Calu3 (cell line): ENCODE measurements at regions not wholly inside any gene's neighbourhood (a gene's known extent, or its start where the extent isn't known, plus 50 kb on each side); places are given as distances from the start of the nearest gene placed in this dataset.

Source experiments
- BruUV-seq: library from RNA; stranded (reverse); fragments of 400-500 nt; replicated peaks from 2 replicates; lab custom pipeline; 2021; lab: Mats Ljungman, UMichigan
- CTCF ChIA-PET: fragments of 300-600 bp; sonication (Branson Sonifier 250); formaldehyde crosslinking; loops from one replicate; lab custom pipeline; 2022; ENCODE audit warnings: antibody characterized with exemption; lab: Charles Lee
- DNase-seq: peaks from one replicate; pipeline ENCODE4 v3.0.0; 2022
- H3K27ac Mint-ChIP-seq: one replicate; pipeline ENCODE4 v1.8.0; 2022; ENCODE audit warnings: mixed read lengths; ENCODE audit not compliant: unreplicated experiment
- H3K27me3 Mint-ChIP-seq: one replicate; pipeline ENCODE4 v1.8.0; 2022; ENCODE audit warnings: mixed read lengths; ENCODE audit not compliant: unreplicated experiment
- H3K36me3 Mint-ChIP-seq: one replicate; pipeline ENCODE4 v1.8.0; 2022; ENCODE audit warnings: mild to moderate bottlenecking, moderate library complexity, mixed read lengths; ENCODE audit not compliant: insufficient read depth, unreplicated experiment
- H3K4me1 Mint-ChIP-seq: one replicate; pipeline ENCODE4 v1.8.0; 2022; ENCODE audit warnings: mild to moderate bottlenecking, low read depth, mixed read lengths; ENCODE audit not compliant: unreplicated experiment
- H3K4me3 Mint-ChIP-seq: one replicate; pipeline ENCODE4 v1.8.0; 2022; ENCODE audit warnings: mild to moderate bottlenecking, low read depth, moderate library complexity, mixed read lengths; ENCODE audit not compliant: unreplicated experiment
- H3K9me3 Mint-ChIP-seq: one replicate; pipeline ENCODE4 v1.8.0; 2022; ENCODE audit warnings: low read depth, mixed read lengths; ENCODE audit not compliant: unreplicated experiment
- intact Hi-C: fragments of 100-400 bp; cut with micrococcal nuclease; formaldehyde crosslinking; loops from one replicate; pipeline ENCODE4 v1.10.0; 2022; ENCODE audit not compliant: unreplicated experiment
- TF ChIP-seq, protein P1 (sequence below): fragments of 200-600 bp; IDR thresholded peaks from one replicate; pipeline ENCODE4 v1.8.0; 2022; ENCODE audit warnings: antibody characterized with exemption; ENCODE audit not compliant: unreplicated experiment

DNA sequence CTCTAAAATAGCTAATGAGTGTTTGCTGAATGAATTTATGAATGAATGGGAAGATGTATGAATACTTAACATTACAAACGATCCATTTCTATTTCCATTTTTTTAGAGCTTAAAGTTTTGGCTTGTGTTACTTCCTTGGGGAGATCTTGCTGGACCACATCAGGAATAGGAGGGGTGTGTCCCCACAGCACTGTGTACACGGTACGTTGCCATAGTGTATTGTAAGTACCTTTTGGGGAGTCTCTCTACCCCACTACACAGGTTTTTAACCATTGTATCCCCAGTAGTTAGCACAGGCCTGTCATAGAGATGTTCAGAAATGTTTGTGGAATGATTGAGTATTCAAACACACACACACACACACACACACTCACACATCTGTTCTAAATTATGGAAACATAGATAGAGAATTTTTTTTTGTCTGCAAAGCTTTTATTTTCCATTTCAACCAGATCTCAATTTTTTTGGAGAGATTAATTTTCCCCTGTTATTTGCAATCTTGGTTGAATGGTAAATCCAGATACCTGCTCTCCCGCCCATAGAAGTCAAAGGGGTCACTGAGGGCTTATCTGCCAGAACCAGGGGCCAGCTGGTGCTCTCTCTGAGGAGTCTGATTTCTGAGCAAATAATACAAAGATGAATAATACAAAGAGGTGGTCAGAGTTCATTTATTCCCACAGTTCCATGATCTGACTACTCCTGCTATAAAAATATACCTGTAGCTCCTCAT is 471.0 kb downstream of the INSC start:
- Mint-ChIP-seq H3K4me3 (no peak overlapping the region), H3K36me3 (no peaks in the 10 kb centered on the region), H3K27me3 (no peaks in the 10 kb centered on the region), H3K9me3 (no peaks in the 10 kb centered on the region), H3K27ac (no peak overlapping the region), H3K4me1 (no peaks in the 10 kb centered on the region)
- CTCF ChIA-PET = interaction anchor here (0.6 to 1.2 kb wide), 2 partner anchors 39 to 48 kb away, joined by 3 to 10 read pairs; no protein-coding TSS in a partner anchor
- TF ChIP-seq, protein P1, sequence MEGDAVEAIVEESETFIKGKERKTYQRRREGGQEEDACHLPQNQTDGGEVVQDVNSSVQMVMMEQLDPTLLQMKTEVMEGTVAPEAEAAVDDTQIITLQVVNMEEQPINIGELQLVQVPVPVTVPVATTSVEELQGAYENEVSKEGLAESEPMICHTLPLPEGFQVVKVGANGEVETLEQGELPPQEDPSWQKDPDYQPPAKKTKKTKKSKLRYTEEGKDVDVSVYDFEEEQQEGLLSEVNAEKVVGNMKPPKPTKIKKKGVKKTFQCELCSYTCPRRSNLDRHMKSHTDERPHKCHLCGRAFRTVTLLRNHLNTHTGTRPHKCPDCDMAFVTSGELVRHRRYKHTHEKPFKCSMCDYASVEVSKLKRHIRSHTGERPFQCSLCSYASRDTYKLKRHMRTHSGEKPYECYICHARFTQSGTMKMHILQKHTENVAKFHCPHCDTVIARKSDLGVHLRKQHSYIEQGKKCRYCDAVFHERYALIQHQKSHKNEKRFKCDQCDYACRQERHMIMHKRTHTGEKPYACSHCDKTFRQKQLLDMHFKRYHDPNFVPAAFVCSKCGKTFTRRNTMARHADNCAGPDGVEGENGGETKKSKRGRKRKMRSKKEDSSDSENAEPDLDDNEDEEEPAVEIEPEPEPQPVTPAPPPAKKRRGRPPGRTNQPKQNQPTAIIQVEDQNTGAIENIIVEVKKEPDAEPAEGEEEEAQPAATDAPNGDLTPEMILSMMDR = no peak
- no peak for DNase-seq
- BruUV-seq = no TSS peak
- intact Hi-C loops = no loop called here

DNA sequence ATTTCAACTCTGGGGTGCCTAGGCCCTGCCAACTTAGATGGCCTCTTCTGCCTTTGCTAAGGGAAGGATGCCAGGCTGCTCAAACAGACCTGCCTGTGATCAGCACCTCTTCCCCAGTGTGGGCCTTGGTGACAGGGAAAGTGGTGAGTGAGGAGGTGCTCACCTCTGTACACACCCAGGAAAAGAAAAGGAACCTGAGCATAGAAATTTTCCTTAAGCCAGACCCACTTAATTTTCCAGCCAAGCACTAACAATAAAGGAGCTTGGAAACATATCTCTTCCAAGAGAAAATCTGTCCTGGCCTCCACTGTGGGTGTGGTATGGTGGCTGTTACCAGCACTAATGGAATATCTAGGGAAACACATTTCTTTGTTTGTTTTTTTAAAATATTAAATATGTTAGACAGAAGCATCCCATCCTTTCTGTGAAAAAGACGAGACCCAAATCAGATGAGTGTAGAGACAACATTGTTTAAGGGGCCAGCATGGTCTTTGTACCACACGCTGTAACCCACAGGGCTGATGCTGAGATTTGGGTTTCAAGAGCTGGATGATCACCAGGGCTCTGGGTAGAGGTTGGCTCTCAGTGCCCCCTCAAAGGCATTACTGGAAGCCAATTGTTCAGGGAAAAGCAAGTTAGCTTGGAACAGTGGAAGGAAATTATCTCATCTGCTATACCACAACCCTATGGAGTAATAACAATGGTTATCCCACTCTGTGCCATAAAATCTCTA is 472.2 kb downstream of the INSC start:
- TF ChIP-seq, protein P1 = no peak
- DNase-seq = no peak
- H3K4me1 Mint-ChIP-seq = no peaks in the 10 kb centered on the region
- no peaks in the 10 kb centered on the region for H3K9me3 Mint-ChIP-seq
- CTCF ChIA-PET = interaction anchor here (0.6 to 1.2 kb wide), 2 partner anchors 38 to 47 kb away, joined by 3 to 10 read pairs; no protein-coding TSS in a partner anchor
- H3K4me3 Mint-ChIP-seq = no peak overlapping the region
- no peaks in the 10 kb centered on the region for H3K36me3 Mint-ChIP-seq
- intact Hi-C loops = no loop called here
- H3K27ac Mint-ChIP-seq = no peak overlapping the region
- no peaks in the 10 kb centered on the region for H3K27me3 Mint-ChIP-seq
- no TSS peak for BruUV-seq

DNA sequence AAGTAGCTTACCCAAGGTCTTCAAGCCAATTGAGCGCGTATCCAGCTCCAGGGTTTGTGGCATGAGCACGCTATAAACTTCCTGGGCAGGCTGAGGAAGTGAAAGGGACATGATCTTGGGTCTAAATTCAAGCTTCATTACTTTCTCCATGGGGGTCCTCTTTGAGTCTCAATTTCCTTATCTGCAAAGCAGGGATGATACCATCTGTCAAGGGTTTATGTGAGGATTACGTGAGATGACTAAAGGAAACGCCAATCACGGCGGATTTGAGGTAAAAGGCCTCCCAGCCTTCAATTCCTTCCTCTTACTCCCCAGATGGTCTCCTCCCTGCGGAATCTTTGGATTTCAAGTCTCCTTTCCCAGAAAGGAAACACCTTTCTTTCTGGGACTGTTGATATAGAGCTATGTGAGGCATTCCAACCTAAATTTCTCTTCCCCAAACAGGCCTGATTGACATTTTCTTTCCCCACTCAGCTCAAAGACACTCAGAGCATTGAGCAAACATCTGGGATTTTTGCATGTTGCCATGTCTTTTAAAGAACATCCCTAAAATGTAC is 474.4 kb downstream of the INSC start:
- Mint-ChIP-seq H3K9me3 (no peaks in the 10 kb centered on the region), H3K27ac (no peak overlapping the region), H3K27me3 (no peaks in the 10 kb centered on the region), H3K4me1 (no peaks in the 10 kb centered on the region), H3K36me3 (no peaks in the 10 kb centered on the region), H3K4me3 (no peak overlapping the region)
- CTCF ChIA-PET = no interaction called here
- intact Hi-C loops = no loop called here
- DNase-seq = no peak
- BruUV-seq = no TSS peak
- TF ChIP-seq, protein P1 = no peak

DNA sequence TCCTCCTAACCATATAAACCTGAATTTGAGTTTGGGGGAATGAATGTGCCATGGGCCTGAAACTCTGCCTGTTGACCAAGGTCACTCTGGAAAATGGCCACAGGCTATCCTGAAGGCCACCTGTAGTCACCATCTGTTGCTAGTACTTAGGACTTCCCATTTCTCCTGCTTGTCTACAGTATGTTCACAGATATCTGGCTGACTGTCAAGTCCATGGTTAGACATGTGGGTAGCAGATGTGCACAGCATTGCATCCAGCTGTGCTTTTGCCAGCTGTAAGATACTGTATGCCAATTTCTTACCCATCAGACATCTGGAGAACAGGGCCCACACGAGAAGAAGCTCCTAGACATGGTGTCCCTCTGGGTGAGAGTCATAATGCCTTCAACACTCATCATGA is 475.4 kb downstream of the INSC start:
- no TSS peak for BruUV-seq
- intact Hi-C loops = no loop called here
- CTCF ChIA-PET = no interaction called here
- Mint-ChIP-seq H3K27ac (no peak overlapping the region), H3K4me1 (no peaks in the 10 kb centered on the region), H3K27me3 (no peaks in the 10 kb centered on the region), H3K36me3 (no peaks in the 10 kb centered on the region), H3K4me3 (no peak overlapping the region), H3K9me3 (no peaks in the 10 kb centered on the region)
- DNase-seq = no peak
- TF ChIP-seq, protein P1 = no peak
